ENCODE measurements at regions not wholly inside any gene's neighbourhood (a gene's known extent, or its start where the extent isn't known, plus 50 kb on each side); places are given as distances from the start of the nearest gene placed in this dataset.

DNA sequence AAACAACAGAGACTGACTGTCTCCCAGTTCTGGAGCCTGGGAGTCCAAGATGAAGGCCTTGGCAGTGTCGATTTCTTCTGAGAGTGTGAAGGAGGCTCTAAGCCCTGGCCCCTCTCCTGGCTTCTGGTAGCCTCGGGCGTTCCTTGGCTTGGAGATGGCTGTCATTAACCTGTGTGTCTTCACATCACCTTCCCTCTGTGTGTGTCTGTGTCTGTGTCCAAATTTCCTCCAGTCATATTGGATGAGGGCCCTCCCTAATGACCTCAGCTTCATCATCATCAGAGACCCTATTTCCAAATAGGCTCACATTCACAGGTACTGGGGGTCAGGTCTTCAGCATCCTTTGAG lies 138.3 kb downstream of the TOMM20 start:
- in situ Hi-C loops (cut with MboI; ENCODE audit: low sequenced_read_pairs), result no loop called here

- in situ Hi-C loops (cut with MboI; ENCODE audit: low sequenced_read_pairs), result no loop called here
These were observed 138.9 kb downstream of the TOMM20 start for GRCh38 chr1:234989479-234990327.

GRCh38 chr1:234989019-234989418 lies 139.6 kb downstream of the TOMM20 start:
- in situ Hi-C loops (cut with MboI; ENCODE audit: low sequenced_read_pairs), result no loop called here

DNA sequence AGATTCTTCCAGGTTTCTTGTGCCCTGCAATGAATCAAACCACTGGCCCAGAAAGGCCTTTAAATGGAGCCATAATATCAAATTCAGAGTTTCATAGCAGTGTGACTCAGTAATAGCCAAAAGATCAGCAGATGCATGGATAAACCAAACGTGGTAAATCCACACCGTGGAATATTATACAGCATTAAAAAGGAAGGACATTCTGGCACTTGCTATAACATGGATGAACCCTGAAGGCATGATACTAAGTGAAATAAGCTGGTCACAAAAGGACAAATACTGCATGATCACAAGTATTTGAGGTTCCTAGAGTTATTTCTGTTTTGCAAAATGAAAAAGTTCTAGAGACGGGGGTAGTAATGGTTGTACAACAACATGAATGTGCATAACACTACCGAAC lies 140.1 kb downstream of the TOMM20 start:
- in situ Hi-C loops (cut with MboI; ENCODE audit: low sequenced_read_pairs), result no loop called here

DNA sequence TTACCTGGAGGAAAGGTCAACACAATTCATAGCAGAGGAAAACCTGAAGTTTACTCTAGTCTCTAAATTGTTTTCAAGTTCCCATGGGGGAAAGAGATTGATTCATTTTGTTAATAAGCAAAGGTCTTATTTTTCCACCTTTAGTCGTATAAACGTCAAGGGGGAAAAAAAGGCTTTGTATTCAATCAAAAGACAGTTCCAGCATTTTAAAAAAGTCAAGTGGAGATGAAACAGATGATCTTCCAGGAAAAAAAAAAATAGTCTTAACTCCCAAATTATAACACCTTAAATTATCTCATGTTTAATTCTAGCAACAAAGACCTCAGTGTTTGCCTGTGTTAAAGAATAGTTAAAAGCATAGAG lies 140.5 kb downstream of the TOMM20 start:
- in situ Hi-C loops (cut with MboI; ENCODE audit: low sequenced_read_pairs), result no loop called here

- in situ Hi-C loops (cut with MboI; ENCODE audit: low sequenced_read_pairs), result no loop called here
These were observed 141.1 kb downstream of the TOMM20 start for GRCh38 chr1:234987415-234988154.

DNA sequence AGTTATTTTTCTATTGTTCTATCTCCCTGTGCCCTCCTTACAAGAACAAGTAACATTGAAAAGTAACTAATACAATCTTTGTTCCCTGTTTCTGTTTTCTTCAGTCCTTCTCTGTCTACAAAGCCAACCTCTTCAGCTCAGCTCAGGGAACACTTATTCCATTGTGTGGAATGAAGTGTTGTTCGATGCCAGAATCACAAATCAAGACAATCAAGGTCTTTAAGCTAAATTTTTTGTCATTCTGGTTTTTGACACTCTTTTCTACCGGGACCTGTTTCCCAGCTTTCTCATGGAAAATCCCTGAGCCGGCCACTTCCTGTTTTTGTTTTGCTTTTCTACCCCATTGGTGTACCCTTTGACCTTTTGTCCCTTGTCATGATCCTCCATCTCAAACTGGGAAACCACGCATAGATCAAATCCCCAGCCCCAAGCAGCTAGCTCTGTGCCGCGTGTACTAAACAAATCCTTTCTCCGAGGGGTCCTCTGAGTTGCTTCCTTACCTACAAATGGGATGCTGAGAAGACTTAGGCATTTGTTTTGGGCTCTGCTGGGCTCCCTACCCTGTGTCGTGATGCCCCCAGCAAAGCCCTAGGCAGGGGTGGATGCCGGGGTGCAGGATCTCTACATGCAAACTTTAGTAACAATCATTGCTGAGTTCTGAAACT lies 141.8 kb downstream of the TOMM20 start:
- in situ Hi-C loops (cut with MboI; ENCODE audit: low sequenced_read_pairs), result no loop called here

DNA sequence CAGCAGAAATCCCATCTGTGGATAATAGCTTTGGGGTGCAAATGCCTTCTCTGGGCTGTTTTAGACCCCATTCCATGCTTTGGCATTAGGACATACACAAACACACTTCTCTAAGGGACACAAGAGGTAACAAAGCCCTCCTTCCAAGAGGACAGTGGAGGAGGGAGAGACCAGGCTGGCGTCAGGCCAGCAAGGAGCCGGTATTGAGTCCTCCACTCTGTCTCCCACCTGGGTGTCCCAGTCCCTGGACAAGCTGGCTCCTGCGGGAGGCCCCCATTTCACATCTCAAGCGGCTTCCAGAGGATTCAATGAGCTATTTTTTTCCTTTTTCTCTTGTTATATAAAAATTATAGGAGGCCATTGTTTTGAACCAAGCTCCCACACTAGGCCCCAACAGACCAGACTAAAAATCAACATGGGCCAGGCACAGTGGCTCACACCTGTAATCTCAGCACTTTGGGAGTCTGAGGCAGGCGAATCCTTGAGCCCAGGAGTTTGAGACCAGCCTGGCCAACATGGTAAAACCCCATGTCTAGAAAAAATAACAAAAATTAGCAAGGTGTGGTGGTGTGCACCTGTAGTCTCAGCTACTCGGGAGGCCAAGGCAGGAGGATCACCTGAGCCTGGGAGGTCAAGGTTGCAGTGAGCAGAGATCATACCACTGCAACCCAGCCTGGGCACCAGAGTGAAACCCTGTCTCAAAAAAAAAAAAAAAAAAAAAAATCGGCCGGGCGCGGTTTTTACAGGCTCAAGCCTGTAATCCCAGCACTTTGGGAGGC lies 142.9 kb downstream of the TOMM20 start:
- in situ Hi-C loops (cut with MboI; ENCODE audit: low sequenced_read_pairs), result no loop called here

DNA sequence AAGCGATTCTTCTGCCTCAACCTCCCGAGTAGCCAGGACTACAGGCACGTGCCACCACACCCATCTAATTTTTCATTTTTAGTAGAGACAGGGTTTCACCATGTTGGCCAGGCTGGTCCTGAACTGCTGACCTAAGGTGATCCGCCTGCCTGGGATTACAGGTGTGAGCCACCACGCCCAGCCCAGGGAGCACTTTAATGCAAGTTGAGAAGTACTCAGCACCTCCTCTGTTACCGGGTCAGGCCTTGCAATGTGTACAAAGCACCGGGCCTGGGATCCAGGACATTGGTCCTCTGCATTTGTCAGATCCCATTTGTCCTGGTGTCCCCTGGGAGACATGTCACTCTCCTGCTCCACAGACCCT lies 143.6 kb downstream of the TOMM20 start:
- in situ Hi-C loops (cut with MboI; ENCODE audit: low sequenced_read_pairs), result no loop called here

- in situ Hi-C loops (cut with MboI; ENCODE audit: low sequenced_read_pairs), result no loop called here
These were observed 144.9 kb downstream of the TOMM20 start for GRCh38 chr1:234983564-234984238.

DNA sequence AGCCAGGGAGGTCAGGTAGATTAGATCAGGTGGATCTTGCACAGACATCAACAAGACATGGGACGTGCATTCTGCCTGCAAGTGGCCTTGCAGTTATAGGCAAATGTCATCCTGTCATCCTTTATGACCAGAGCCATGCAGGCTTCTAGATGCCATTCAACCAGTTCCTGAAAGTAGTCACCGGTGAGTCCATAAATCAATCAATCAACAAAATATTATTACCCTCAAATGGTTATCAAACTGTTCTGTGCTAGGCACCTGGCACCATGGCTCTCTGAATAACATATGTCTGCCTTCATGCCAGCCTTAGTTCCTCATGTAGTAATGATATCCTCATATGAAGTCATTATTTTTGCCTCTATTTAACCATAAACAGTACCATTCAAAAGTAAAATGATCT lies 146.9 kb downstream of the TOMM20 start:
- in situ Hi-C loops (cut with MboI; ENCODE audit: low sequenced_read_pairs), result no loop called here

DNA sequence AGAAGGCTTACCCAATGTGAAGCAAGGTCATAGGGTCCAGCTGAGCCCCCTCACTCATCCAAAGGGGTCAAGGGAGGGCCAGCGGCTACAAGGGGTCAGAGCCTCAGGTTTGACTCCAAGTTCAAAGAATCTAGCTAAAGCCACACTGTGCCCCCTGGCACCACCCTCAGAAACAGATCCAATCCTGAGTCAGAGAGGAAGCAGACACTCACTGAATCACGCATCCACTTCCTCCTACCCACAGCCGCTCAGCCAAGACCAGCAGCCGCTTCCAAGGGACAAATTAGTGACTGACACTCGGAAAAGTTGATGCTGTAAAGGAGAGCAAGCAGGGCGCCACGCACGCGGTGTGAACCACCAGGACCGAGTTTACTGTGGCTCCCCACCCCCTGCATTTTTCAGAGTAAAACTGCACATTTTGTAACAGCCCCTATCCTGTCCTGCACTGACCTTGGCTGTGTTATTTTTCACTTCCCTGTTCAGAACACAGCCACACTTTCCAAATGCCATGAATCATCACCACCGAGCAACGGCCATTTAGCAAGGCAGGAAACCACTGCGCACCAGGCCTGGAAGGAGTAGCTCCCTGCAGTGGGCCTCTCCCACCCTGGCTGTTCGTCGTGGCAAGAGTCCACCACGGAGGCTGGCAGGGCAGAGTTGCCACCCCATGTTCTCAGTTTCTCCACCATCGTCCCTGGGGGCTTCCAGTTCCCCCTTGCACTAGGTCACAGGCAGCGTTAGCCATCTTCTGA lies 147.8 kb downstream of the TOMM20 start:
- in situ Hi-C loops (cut with MboI; ENCODE audit: low sequenced_read_pairs), result no loop called here

DNA sequence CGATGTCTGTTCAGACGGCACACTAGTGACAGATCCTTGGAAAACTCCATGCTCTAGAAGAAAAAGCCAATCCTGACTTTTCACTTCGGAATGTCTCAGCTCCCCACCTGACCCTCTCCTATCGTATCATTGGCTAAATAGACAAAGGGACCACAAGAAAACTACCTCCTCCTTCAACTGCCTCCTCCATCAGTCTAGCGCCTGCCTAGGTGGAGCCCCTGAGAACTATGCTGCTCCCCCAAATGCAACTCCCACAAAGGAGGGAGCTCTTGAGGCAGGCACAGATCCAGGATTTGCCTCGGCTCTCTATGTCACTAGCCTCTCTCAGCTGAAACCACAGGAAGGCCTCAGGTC lies 148.4 kb downstream of the TOMM20 start:
- in situ Hi-C loops (cut with MboI; ENCODE audit: low sequenced_read_pairs), result no loop called here

DNA sequence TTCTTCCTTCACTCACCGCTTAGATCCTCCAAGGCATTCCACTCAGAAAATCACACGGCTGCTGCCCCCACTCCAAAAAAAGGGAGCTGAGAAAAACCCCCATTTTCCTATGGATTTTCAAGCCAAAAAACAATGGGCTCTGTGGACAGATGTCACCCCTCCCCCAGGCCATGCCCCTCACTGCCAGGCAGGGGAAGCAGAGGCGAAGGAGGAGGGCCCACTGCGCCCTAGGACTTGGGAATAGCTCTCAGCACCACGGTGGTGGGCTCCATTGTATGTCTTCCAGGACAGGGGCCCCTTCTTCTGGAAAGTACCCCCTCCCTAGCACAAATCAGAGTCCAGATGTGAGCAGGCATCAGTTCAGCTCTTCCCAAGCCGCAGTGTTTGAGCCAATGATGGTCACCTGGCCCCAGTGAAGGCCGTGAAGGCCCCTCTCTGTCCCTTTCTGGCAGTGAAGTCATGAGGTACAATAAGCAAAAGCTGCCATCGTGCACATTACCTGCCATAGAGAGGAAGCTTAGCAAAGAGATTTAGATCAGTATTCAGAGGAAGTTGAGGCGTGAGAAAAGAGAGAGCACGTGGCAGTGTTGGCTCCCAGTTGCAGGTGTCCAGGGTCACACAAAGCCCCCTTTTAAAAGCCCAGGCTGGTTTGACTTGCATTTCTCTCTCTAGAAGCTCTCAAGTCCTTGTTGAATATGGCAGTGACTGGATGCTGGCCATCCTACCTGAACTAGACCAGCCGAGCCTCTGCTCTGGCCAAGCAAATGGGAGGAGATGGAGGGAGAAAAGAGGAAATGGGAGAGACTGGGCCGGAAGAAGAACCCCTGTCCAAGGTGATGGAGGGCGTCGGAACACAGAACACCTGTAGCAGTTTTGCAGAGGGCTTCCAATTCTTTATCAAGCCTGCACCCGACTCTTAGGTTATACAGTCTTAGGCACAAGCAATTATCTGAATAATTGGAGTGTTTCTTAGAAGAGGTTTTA lies 149.0 kb downstream of the TOMM20 start:
- in situ Hi-C loops (cut with MboI; ENCODE audit: low sequenced_read_pairs), result loop anchor here (10.0 kb wide), 2 partner anchors 375 to 485 kb away; no protein-coding TSS in a partner anchor

- in situ Hi-C loops (cut with MboI; ENCODE audit: low sequenced_read_pairs), result loop anchor here (10.0 kb wide), 2 partner anchors 374 to 484 kb away; no protein-coding TSS in a partner anchor
These were observed 150.0 kb downstream of the TOMM20 start for GRCh38 chr1:234978397-234979295.

- in situ Hi-C loops (cut with MboI; ENCODE audit: low sequenced_read_pairs), result loop anchor here (10.0 kb wide), 2 partner anchors 373 to 483 kb away; no protein-coding TSS in a partner anchor
These were observed 150.7 kb downstream of the TOMM20 start for GRCh38 chr1:234977875-234978396.
